CD14-positive monocyte (primary cell): ENCODE measurements at regions not wholly inside any gene's neighbourhood (a gene's known extent, or its start where the extent isn't known, plus 50 kb on each side); places are given as distances from the start of the nearest gene placed in this dataset.

Source experiments
- DNase-seq, 3 donors: peaks; one replicate each; pipeline ENCODE4 v3.0.0-alpha.2; 2011 to 2022
- H2AFZ ChIP-seq: 2 replicates; pipeline ENCODE4 v1.6.0; 2012; ENCODE audit warnings: mild to moderate bottlenecking, low read depth, low read length, inconsistent platforms; ENCODE audit not compliant: insufficient read depth, poor library complexity, severe bottlenecking
- H3K27ac ChIP-seq, 2 donors: 1 replicate in 1 of 2; 2 replicates in 1 of 2; pipeline ENCODE4 v1.5.1; 2012 to 2013; ENCODE audit warnings: low read length in 2 of 2, control low read depth in 1 of 2, inconsistent platforms in 1 of 2, low read depth in 1 of 2, mild to moderate bottlenecking in 1 of 2
- H3K27me3 ChIP-seq, 2 donors: one replicate each; pipeline versions ENCODE4 v1.6.0 to v1.6.1; 2011 to 2013; ENCODE audit warnings: low read length in 2 of 2; ENCODE audit not compliant: control insufficient read depth in 2 of 2, insufficient read depth in 2 of 2
- H3K36me3 ChIP-seq, 2 donors: replicated peaks in 1 of 2; 1 replicate in 1 of 2; 2 replicates in 1 of 2; pipeline versions ENCODE4 v1.5.1 to v1.6.1; 2012 to 2013; ENCODE audit warnings: low read length in 2 of 2, control low read depth in 1 of 2, inconsistent platforms in 1 of 2, mild to moderate bottlenecking in 1 of 2; ENCODE audit not compliant: insufficient read depth in 2 of 2, control insufficient read depth in 1 of 2
- H3K4me1 ChIP-seq, 2 donors: 1 replicate in 1 of 2; 2 replicates in 1 of 2; pipeline versions ENCODE4 v1.5.1 to v1.6.1; 2012 to 2013; ENCODE audit warnings: low read length in 2 of 2, control low read depth in 1 of 2, inconsistent platforms in 1 of 2, mild to moderate bottlenecking in 1 of 2, moderate library complexity in 1 of 2; ENCODE audit not compliant: insufficient read depth in 2 of 2, control insufficient read depth in 1 of 2
- H3K4me2 ChIP-seq: replicated peaks from 2 replicates; pipeline ENCODE3; 2012; ENCODE audit warnings: low read length, moderate library complexity, mild to moderate bottlenecking; ENCODE audit not compliant: poor library complexity, severe bottlenecking; ENCODE audit errors: extremely low read depth
- H3K4me3 ChIP-seq, 3 experiments: fragments of 200-600 bp in 1 of 3; sonication (generic) in 1 of 3; replicated peaks in 1 of 3; 1 replicate in 2 of 3; 2 replicates in 1 of 3; pipeline ENCODE4 v1.5.1; 2011 to 2013; ENCODE audit warnings: low read length in 3 of 3, mild to moderate bottlenecking in 3 of 3, control low read depth in 2 of 3, low read depth in 2 of 3, inconsistent platforms in 1 of 3, moderate library complexity in 1 of 3
- H3K79me2 ChIP-seq: 2 replicates; pipeline ENCODE4 v1.6.0; 2012; ENCODE audit warnings: mild to moderate bottlenecking, control low read depth, inconsistent platforms, low read length, moderate library complexity; ENCODE audit not compliant: insufficient read depth
- H3K9ac ChIP-seq: 2 replicates; pipeline ENCODE4 v1.6.0; 2017; ENCODE audit warnings: low read length, mild to moderate bottlenecking; ENCODE audit not compliant: insufficient read depth, poor library complexity, severe bottlenecking
- H3K9me3 ChIP-seq, 2 donors: replicated peaks in 1 of 2; 1 replicate in 1 of 2; 2 replicates in 1 of 2; pipeline versions ENCODE4 v1.5.1 to v1.6.1; 2012 to 2013; ENCODE audit warnings: low read length in 2 of 2, control low read depth in 1 of 2; ENCODE audit not compliant: control insufficient read depth in 1 of 2, insufficient read depth in 1 of 2
- H4K20me1 ChIP-seq: 2 replicates; pipeline ENCODE4 v1.6.0; 2012; ENCODE audit warnings: mild to moderate bottlenecking, low read length, control low read depth, moderate library complexity; ENCODE audit not compliant: insufficient read depth
- H3K27ac Mint-ChIP-seq, 7 donors: one replicate each; pipeline ENCODE4 v1.8.0; 2020; ENCODE audit warnings: mild to moderate bottlenecking in 7 of 7, mixed read lengths in 7 of 7, moderate library complexity in 6 of 7, inconsistent platforms in 2 of 7
- H3K27me3 Mint-ChIP-seq, 3 donors: one replicate each; pipeline ENCODE4 v1.8.0; 2021 to 2022; ENCODE audit warnings: low read depth in 3 of 3, mild to moderate bottlenecking in 3 of 3, mixed read lengths in 3 of 3, moderate library complexity in 3 of 3, inconsistent platforms in 1 of 3
- H3K36me3 Mint-ChIP-seq, 2 donors: one replicate each; pipeline ENCODE4 v1.8.0; 2020; ENCODE audit warnings: mixed read lengths in 2 of 2, inconsistent platforms in 1 of 2, mild to moderate bottlenecking in 1 of 2
- H3K4me1 Mint-ChIP-seq: one replicate; pipeline ENCODE4 v1.8.0; 2020; ENCODE audit warnings: mild to moderate bottlenecking, mixed read lengths
- H3K4me3 Mint-ChIP-seq, 2 donors: one replicate each; pipeline ENCODE4 v1.8.0; 2020; ENCODE audit warnings: mild to moderate bottlenecking in 2 of 2, mixed read lengths in 2 of 2, moderate library complexity in 1 of 2
- H3K9me3 Mint-ChIP-seq, 7 donors: one replicate each; pipeline ENCODE4 v1.8.0; 2020 to 2022; ENCODE audit warnings: mixed read lengths in 7 of 7, mild to moderate bottlenecking in 6 of 7, moderate library complexity in 6 of 7, inconsistent platforms in 2 of 7
- CTCF ChIP-seq: fragments of 200-600 bp; IDR thresholded peaks from one replicate; pipeline ENCODE4 v1.8.0; 2022; ENCODE audit warnings: antibody characterized with exemption, mild to moderate bottlenecking
- WGBS: methylation state at CpG from one replicate; pipeline ENCODE4 v1.1.5; 2013; ENCODE audit warnings: missing lambda C conversion rate; ENCODE audit not compliant: insufficient coverage; 5-methylcytosine and 5-hydroxymethylcytosine counted together
- intact Hi-C, 2 donors: fragments of 100-400 bp; cut with micrococcal nuclease; formaldehyde crosslinking; loops; one replicate each; pipeline versions ENCODE4 v1.15.0 to v1.15.1; 2023

- no peaks in the 10 kb centered on the region for H3K36me3 ChIP-seq
- no peak overlapping the region for H3K27ac Mint-ChIP-seq
- TF ChIP-seq CTCF = no peak
- H3K27ac ChIP-seq = no peak overlapping the region
- H3K4me1 Mint-ChIP-seq = no peaks in the 10 kb centered on the region
- peaks cover 0 to 4% (median 0%) of the 10 kb centered on the region in 7 donors for H3K9me3 Mint-ChIP-seq
- H3K79me2 ChIP-seq = no peaks in the 10 kb centered on the region
- H3K9me3 ChIP-seq = peaks cover 0 to 9% of the 10 kb centered on the region in 2 donors
- no peaks in the 10 kb centered on the region for H3K27me3 ChIP-seq
- no peak overlapping the region for H2AFZ ChIP-seq
- H3K4me2 ChIP-seq = no peak overlapping the region
- H3K4me3 Mint-ChIP-seq = no peak overlapping the region
- intact Hi-C loops = no loop called here
- H3K36me3 Mint-ChIP-seq = no peaks in the 10 kb centered on the region
- no peak overlapping the region for H3K4me3 ChIP-seq
- no CpG with 5 or more reads among the region's 1 CpG for WGBS
- no peak overlapping the region for H3K9ac ChIP-seq
- no peaks in the 10 kb centered on the region for H4K20me1 ChIP-seq
- H3K27me3 Mint-ChIP-seq = peaks cover 0 to 1% (median 0%) of the 10 kb centered on the region in 3 donors
- no peaks in the 10 kb centered on the region for H3K4me1 ChIP-seq
- no peak for DNase-seq
Observed at GRCh38 chr16:61246592-61246991, 789.6 kb downstream of the CDH8 start.

GRCh38 chr16:61243954-61244353, 792.3 kb downstream of the CDH8 start:
- Mint-ChIP-seq H3K4me3 (no peak overlapping the region), H3K9me3 (peaks cover 0 to 4% (median 0%) of the 10 kb centered on the region in 7 donors), H3K27ac (no peak overlapping the region), H3K27me3 (no peaks in the 10 kb centered on the region), H3K4me1 (no peaks in the 10 kb centered on the region), H3K36me3 (no peaks in the 10 kb centered on the region)
- no peak overlapping the region for H3K4me2 ChIP-seq
- no peak overlapping the region for H3K27ac ChIP-seq
- H3K79me2 ChIP-seq = no peaks in the 10 kb centered on the region
- H3K36me3 ChIP-seq = no peaks in the 10 kb centered on the region
- no peak overlapping the region for H3K9ac ChIP-seq
- H3K4me3 ChIP-seq = no peak overlapping the region
- intact Hi-C loops = no loop called here
- H3K9me3 ChIP-seq = peaks cover 0 to 9% of the 10 kb centered on the region in 2 donors
- H2AFZ ChIP-seq = no peak overlapping the region
- no peaks in the 10 kb centered on the region for H3K4me1 ChIP-seq
- DNase-seq = no peak
- 92% methylated on average over 5 of the region's 5 CpGs for WGBS
- H4K20me1 ChIP-seq = no peaks in the 10 kb centered on the region
- TF ChIP-seq CTCF = no peak
- H3K27me3 ChIP-seq = no peaks in the 10 kb centered on the region
